ENCODE measurements at regions not wholly inside any gene's neighbourhood (a gene's known extent, or its start where the extent isn't known, plus 50 kb on each side); places are given as distances from the start of the nearest gene placed in this dataset.

DNA sequence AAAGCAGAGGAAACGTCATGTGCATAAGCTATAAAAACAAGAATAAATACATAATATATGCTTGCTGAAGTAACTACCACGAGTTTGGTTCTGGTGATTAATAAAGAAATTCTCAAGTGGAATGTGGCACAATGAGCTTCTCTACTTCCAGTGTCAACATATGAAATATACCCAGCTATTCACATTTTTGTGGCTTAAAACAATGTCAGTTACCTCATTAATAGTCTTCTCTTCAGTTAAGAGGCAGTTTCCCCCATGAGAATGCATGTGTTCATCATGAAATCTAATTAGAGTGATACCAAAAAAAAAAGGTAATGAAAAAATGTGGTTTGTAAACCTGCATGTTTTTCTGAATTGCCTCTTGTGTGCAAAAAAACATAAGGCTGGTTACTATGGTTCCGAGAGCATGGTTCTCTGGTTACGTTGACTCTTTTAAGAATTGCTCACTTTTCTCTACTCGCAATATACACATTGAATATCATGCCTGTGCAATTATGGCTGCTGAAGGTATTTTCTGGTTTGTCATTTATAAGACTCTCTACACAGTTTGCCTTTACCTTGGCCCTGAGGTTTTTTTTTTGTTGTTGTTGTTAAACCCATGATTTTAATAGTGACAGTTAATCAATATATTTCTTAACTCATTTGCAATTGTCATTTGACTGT is 108.2 kb downstream of the PCDH7 start:
- TF ChIP-seq, protein P1, sequence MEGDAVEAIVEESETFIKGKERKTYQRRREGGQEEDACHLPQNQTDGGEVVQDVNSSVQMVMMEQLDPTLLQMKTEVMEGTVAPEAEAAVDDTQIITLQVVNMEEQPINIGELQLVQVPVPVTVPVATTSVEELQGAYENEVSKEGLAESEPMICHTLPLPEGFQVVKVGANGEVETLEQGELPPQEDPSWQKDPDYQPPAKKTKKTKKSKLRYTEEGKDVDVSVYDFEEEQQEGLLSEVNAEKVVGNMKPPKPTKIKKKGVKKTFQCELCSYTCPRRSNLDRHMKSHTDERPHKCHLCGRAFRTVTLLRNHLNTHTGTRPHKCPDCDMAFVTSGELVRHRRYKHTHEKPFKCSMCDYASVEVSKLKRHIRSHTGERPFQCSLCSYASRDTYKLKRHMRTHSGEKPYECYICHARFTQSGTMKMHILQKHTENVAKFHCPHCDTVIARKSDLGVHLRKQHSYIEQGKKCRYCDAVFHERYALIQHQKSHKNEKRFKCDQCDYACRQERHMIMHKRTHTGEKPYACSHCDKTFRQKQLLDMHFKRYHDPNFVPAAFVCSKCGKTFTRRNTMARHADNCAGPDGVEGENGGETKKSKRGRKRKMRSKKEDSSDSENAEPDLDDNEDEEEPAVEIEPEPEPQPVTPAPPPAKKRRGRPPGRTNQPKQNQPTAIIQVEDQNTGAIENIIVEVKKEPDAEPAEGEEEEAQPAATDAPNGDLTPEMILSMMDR (IDR thresholded peaks at IDR 0.05; ENCODE audit: control extremely low read depth in 1 of 3, insufficient read depth in 1 of 3, low read depth in 1 of 3, low read length in 3 of 3), result no peak
- TF ChIP-seq JUND (IDR thresholded peaks at IDR 0.05; ENCODE audit: low read length), result no peak
- no peak for TF ChIP-seq POU5F1 (IDR thresholded peaks at IDR 0.05; ENCODE audit: low read depth, low read length)
- TF ChIP-seq BACH1 (IDR thresholded peaks at IDR 0.05; ENCODE audit: low read length), result no peak
- no peak for TF ChIP-seq RNF2 (IDR thresholded peaks at IDR 0.05; ENCODE audit: borderline replicate concordance, low read depth, low read length, missing control alignments, poor library complexity, severe bottlenecking)
- no peak for TF ChIP-seq POLR2A (IDR thresholded peaks at IDR 0.05; ENCODE audit: control extremely low read depth in 1 of 2, low read depth in 2 of 2, low read length in 2 of 2)
- no peak for TF ChIP-seq CHD2 (IDR thresholded peaks at IDR 0.05; ENCODE audit: low read length)
- TF ChIP-seq, protein P2, sequence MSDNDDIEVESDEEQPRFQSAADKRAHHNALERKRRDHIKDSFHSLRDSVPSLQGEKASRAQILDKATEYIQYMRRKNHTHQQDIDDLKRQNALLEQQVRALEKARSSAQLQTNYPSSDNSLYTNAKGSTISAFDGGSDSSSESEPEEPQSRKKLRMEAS (IDR thresholded peaks at IDR 0.05), result no peak
- TF ChIP-seq SIN3A (conservative IDR thresholded peaks at IDR 0.05 in 1 of 2, IDR thresholded peaks at IDR 0.05 in 1 of 2; ENCODE audit: low read depth in 1 of 2, low read length in 2 of 2), result no peak
- TF ChIP-seq, protein P3, sequence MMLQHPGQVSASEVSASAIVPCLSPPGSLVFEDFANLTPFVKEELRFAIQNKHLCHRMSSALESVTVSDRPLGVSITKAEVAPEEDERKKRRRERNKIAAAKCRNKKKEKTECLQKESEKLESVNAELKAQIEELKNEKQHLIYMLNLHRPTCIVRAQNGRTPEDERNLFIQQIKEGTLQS (IDR thresholded peaks at IDR 0.05; ENCODE audit: insufficient read depth, low read depth, low read length), result no peak
- TF ChIP-seq, protein P4, sequence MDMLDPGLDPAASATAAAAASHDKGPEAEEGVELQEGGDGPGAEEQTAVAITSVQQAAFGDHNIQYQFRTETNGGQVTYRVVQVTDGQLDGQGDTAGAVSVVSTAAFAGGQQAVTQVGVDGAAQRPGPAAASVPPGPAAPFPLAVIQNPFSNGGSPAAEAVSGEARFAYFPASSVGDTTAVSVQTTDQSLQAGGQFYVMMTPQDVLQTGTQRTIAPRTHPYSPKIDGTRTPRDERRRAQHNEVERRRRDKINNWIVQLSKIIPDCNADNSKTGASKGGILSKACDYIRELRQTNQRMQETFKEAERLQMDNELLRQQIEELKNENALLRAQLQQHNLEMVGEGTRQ (IDR thresholded peaks at IDR 0.05; ENCODE audit: low read length), result no peak
- no peak for TF ChIP-seq SUZ12 (IDR thresholded peaks at IDR 0.05; ENCODE audit: low read length)
- TF ChIP-seq KDM1A (IDR thresholded peaks at IDR 0.05; ENCODE audit: borderline replicate concordance, low read length), result no peak
- TF ChIP-seq TBP (IDR thresholded peaks at IDR 0.05; ENCODE audit: low read depth, low read length), result no peak
